Small intestine (tissue), 7 donors: ENCODE measurements at regions not wholly inside any gene's neighbourhood (a gene's known extent, or its start where the extent isn't known, plus 50 kb on each side); places are given as distances from the start of the nearest gene placed in this dataset.

Source experiments
- DNase-seq, 2 donors: peaks; one replicate each; pipeline versions ENCODE4 v3.0.0 to v3.0.0-alpha.2; 2013
- FAIRE-seq: peaks from 2 replicates; lab custom pipeline; 2012; peaks lifted over from hg19 to GRCh38; lab: Jason Lieb, UNC
- H3K27ac ChIP-seq, 3 donors: one replicate each; pipeline ENCODE4 v1.5.1; 2013; ENCODE audit warnings: low read length in 2 of 3, mild to moderate bottlenecking in 2 of 3, control low read depth in 1 of 3, inconsistent platforms in 1 of 3, low read depth in 1 of 3, moderate library complexity in 1 of 3
- H3K27me3 ChIP-seq, 3 donors: one replicate each; pipeline ENCODE4 v1.6.1; 2013; ENCODE audit warnings: low read length in 3 of 3, inconsistent platforms in 1 of 3; ENCODE audit not compliant: control insufficient read depth in 3 of 3, insufficient read depth in 3 of 3
- H3K36me3 ChIP-seq, 3 donors: one replicate each; pipeline ENCODE4 v1.6.1; 2013; ENCODE audit warnings: low read length in 3 of 3, inconsistent platforms in 1 of 3, low read depth in 1 of 3, mild to moderate bottlenecking in 1 of 3, moderate library complexity in 1 of 3; ENCODE audit not compliant: control insufficient read depth in 3 of 3, insufficient read depth in 2 of 3
- H3K4me1 ChIP-seq, 3 donors: one replicate each; pipeline ENCODE4 v1.6.1; 2013; ENCODE audit warnings: low read length in 2 of 3, inconsistent platforms in 1 of 3, low read depth in 1 of 3, mild to moderate bottlenecking in 1 of 3, moderate library complexity in 1 of 3; ENCODE audit not compliant: control insufficient read depth in 3 of 3, insufficient read depth in 2 of 3
- H3K4me3 ChIP-seq, 3 donors: one replicate each; pipeline ENCODE4 v1.5.1; 2013; ENCODE audit warnings: low read length in 3 of 3, control low read depth in 1 of 3, inconsistent platforms in 1 of 3, low read depth in 1 of 3, mild to moderate bottlenecking in 1 of 3, moderate library complexity in 1 of 3
- H3K9me3 ChIP-seq, 2 donors: one replicate each; pipeline ENCODE4 v1.6.1; 2013; ENCODE audit warnings: low read depth in 1 of 2, low read length in 1 of 2; ENCODE audit not compliant: control insufficient read depth in 2 of 2, insufficient read depth in 1 of 2
- WGBS, 3 donors: extraction: QIAGEN DNeasy Blood & Tissue Kit; methylation state at CpG; one replicate each; pipeline ENCODE4 v1.1.7; 2013; 5-methylcytosine and 5-hydroxymethylcytosine counted together
- donor health status: healthy with polysubstance abuse.
- donor health status: control.
- donor health status: control.
- donor health status: Bipolar disorder and iron deficiency.
- donor health status: healthy.

- peaks cover 0 to 47% (median 12%) of the 10 kb centered on the region in 3 donors for H3K27me3 ChIP-seq
- H3K9me3 ChIP-seq = no peaks in the 10 kb centered on the region
- WGBS, 3 donors = 72 to 80% (median 76%) methylated on average over 5 of the region's 5 CpGs
- H3K4me3 ChIP-seq = no peak overlapping the region
- no peak for DNase-seq
- no peak for FAIRE-seq
- no peak overlapping the region for H3K27ac ChIP-seq
- H3K36me3 ChIP-seq = no peaks in the 10 kb centered on the region
- H3K4me1 ChIP-seq = no peaks in the 10 kb centered on the region
These were observed 376.9 kb downstream of the MTX2 start for GRCh38 chr2:176646033-176646615.

GRCh38 chr2:176647325-176648165, 378.3 kb downstream of the MTX2 start:
- H3K27ac ChIP-seq = no peak overlapping the region
- H3K36me3 ChIP-seq = no peaks in the 10 kb centered on the region
- DNase-seq (no peak), FAIRE-seq (no peak)
- WGBS, 3 donors = 75 to 82% (median 78%) methylated on average over 11 of the region's 11 CpGs
- no peaks in the 10 kb centered on the region for H3K4me1 ChIP-seq
- H3K27me3 ChIP-seq = peaks cover 0 to 38% (median 12%) of the 10 kb centered on the region in 3 donors
- no peaks in the 10 kb centered on the region for H3K9me3 ChIP-seq
- H3K4me3 ChIP-seq = no peak overlapping the region

GRCh38 chr2:176648700-176649297, 379.6 kb downstream of the MTX2 start:
- Histone ChIP-seq H3K36me3 (no peaks in the 10 kb centered on the region), H3K4me3 (no peak overlapping the region), H3K27me3 (peaks cover 0 to 31% (median 9%) of the 10 kb centered on the region in 3 donors), H3K4me1 (no peaks in the 10 kb centered on the region), H3K9me3 (no peaks in the 10 kb centered on the region), H3K27ac (no peak overlapping the region)
- WGBS, 3 donors = 65 to 75% (median 67%) methylated on average over 8 of the region's 8 CpGs
- DNase-seq (no peak), FAIRE-seq (no peak)

GRCh38 chr2:176650104-176650837, 381.0 kb downstream of the MTX2 start:
- DNase-seq (no peak), FAIRE-seq (no peak)
- H3K27me3 ChIP-seq = peaks cover 0 to 23% (median 3%) of the 10 kb centered on the region in 3 donors
- no peak overlapping the region for H3K4me3 ChIP-seq
- no peak overlapping the region for H3K27ac ChIP-seq
- no peaks in the 10 kb centered on the region for H3K4me1 ChIP-seq
- 81 to 85% (median 83%) methylated on average over 4 of the region's 4 CpGs for WGBS, 3 donors
- H3K9me3 ChIP-seq = no peaks in the 10 kb centered on the region
- H3K36me3 ChIP-seq = no peaks in the 10 kb centered on the region

- FAIRE-seq (no peak), DNase-seq (no peak)
- no peaks in the 10 kb centered on the region for H3K9me3 ChIP-seq
- no peaks in the 10 kb centered on the region for H3K36me3 ChIP-seq
- H3K27me3 ChIP-seq = peaks cover 0 to 20% (median 3%) of the 10 kb centered on the region in 3 donors
- H3K4me1 ChIP-seq = no peaks in the 10 kb centered on the region
- H3K27ac ChIP-seq = no peak overlapping the region
- H3K4me3 ChIP-seq = no peak overlapping the region
- WGBS, 3 donors = 73 to 83% (median 75%) methylated on average over 13 of the region's 13 CpGs
These were observed 381.8 kb downstream of the MTX2 start for GRCh38 chr2:176650838-176651555.

- H3K4me3 ChIP-seq = no peak overlapping the region
- no peaks in the 10 kb centered on the region for H3K9me3 ChIP-seq
- 34 to 50% (median 35%) methylated on average over 9 of the region's 9 CpGs for WGBS, 3 donors
- no peaks in the 10 kb centered on the region for H3K4me1 ChIP-seq
- DNase-seq (peak; percentile 56 to 58), FAIRE-seq (no peak)
- H3K36me3 ChIP-seq = no peaks in the 10 kb centered on the region
- peaks cover 0 to 9% (median 3%) of the 10 kb centered on the region in 3 donors for H3K27me3 ChIP-seq
- H3K27ac ChIP-seq = no peak overlapping the region
These were observed 383.3 kb downstream of the MTX2 start for GRCh38 chr2:176652300-176653182.
